ENCODE measurements at regions not wholly inside any gene's neighbourhood (a gene's known extent, or its start where the extent isn't known, plus 50 kb on each side); places are given as distances from the start of the nearest gene placed in this dataset.

DNA sequence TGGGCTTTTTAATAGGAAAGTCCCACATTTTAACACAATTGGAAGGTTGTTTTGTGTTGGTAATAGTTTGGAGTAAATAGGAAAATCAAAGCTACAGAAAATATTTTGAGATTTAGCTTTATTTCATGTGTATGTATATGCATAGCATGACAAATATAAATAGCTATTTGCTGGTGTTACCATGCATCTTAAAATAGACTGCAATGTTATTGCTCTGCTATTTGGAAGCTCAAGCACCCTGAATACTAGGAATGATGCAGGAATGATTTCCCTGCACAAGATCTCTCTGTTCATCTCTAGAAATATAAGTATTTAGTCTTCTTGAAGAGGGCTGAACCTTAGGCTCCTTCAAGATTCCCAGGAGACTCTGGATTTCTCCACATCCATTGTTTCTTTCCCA lies 268.3 kb upstream of the POGK start:
- TF ChIP-seq GATA2 (IDR thresholded peaks at IDR 0.05; ENCODE audit: low read depth, low read length) (no peak), GATA3 (IDR thresholded peaks at IDR 0.05; ENCODE audit: low read depth, low read length) (no peak)
